Endometrium (tissue), 2 donors: ENCODE measurements at regions not wholly inside any gene's neighbourhood (a gene's known extent, or its start where the extent isn't known, plus 50 kb on each side); places are given as distances from the start of the nearest gene placed in this dataset.
"Not testable (repeated sequence)": the region's sequence is repeated elsewhere in the genome, so short reads cannot be mapped to it uniquely, and the experiment has no call there.

Experiments
- FAIRE-seq: peaks from 2 replicates; lab custom pipeline; 2012; peaks lifted over from hg19 to GRCh38; lab: Jason Lieb, UNC
- donor health status: control.
- donor health status: control.

- FAIRE-seq: not testable (repeated sequence)
Measured at GRCh38 chr11:97573771-97574170, 1184.0 kb downstream of the JRKL start.

- no peak for FAIRE-seq
Measured at GRCh38 chr11:97574976-97575665, 1185.3 kb downstream of the JRKL start.

DNA sequence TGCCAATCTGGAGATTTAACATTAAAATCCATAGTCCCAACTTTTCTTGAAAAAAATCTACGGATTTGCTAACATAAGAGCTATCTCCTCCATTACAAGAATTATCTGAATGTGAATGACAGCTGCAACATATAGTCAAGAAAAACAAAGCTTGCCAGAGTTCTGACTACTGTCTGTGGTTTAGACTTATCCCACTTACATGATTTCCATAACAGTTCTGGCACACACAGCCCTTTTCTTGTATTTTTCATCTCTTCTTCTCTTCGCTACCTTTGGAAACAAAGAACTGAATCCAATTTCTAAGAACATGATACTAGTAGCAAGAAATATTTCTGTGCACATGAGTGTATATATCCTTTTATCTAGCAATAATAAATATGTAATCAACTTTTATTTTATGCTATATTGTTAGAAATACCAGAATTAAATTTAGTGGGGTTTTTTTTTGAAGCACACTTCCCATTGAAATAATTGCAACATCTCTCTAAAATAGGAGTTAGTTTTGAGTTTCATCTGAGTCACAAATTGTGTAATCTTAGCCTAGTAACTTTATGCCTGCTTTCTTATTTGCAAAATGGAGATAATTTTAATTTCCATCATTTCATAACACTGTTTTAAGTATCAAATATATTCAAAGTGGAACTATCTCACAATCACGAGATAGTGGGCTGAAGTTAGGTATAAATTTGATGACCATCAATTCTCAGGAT is 1217.6 kb downstream of the JRKL start:
- no peak for FAIRE-seq

DNA sequence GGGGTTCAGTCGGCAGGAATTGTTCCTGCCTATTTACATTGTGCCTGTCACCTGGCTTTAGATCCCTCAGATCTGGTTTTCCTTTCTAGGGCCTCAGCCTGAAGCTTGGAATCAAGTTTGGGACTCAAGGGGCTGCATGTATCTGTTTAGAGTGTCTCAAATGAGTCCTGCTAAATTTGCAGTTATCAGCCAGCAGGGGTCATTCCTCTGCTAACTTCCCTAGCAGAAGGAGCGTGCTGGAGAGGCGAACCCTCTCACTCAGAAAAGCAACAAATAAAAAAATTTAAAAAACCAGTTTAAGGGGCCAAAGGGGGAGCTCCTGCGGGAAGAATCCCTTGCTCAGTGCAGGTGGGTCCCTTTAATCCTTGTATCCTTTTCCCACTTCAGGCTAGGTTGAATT is 1220.2 kb downstream of the JRKL start:
- FAIRE-seq: no peak

DNA sequence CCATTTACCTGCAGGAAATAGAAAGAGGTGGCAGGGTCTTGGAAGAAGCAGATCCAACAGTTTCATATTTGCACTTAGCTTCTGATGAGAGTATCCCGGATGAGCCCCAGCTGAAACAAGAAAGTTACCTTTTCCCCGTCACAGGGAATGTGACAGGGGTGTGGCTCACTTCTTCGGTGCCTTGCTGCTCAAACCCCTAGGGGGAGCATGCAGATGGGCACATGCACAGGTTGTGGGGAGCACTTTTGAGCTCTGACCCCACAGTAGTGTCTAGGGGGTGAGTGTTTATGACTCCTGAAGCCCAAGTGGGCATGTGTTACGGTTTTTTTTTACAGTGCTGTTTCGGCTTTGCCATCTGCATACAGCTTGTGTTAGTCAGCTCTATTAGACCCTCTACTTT is 1221.0 kb downstream of the JRKL start:
- FAIRE-seq: no peak

DNA sequence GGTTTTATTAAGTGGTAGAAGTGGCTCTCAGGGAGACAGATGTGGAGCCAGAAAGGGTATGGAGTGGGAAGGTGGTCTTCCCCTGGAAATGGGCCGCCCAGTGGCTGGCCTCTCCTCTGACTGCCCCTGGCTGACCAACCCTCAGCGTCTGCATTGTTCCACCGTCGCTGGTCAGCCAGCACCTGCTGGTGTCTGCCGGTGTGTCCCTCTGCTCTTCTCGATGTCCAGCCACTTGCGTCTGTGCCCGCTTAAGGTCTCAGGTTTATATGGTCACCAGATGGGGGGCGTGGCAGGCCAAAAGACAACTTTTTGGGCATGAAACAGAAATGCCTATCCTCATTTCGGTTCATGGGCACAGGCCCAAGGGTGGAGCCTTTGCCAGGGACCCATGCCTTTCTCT is 1221.5 kb downstream of the JRKL start:
- no peak for FAIRE-seq

DNA sequence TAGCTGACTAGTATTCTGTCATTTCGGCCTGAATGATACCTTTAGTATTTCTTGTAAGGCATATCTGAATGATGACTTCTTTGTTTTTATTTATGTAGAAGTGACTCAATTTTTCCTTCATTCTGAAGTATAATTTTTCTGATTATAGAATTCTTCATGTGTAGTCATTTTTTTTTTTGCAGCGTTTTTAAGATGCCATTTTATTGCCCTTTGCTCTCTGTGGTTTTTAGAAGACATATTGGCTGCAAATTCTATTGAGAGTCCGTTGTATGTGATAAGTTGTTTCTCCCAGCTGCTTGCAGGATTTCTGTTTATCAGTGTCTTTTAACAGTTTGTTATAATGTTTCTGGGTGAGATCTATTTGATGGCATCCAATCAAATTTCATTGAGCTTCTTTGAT is 1224.8 kb downstream of the JRKL start:
- no peak for FAIRE-seq

DNA sequence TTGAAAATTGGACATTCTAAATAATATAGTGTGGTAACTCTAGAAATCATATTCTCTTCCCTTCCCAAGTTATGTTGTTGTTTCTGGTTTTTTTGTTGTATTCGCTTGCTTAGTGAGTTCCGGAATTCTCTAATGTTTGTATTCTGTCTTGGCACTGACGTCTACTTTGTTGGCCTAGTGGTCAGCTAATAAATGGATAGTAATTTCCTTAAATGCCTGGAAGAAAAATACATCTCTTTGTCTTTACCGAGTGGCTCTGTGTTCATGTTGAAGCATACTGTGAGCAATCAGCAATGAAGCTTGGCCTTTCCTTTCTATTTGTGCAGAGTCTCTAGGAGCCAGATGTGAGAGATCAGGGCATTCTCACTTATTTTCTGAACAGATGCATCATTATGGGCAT is 1225.7 kb downstream of the JRKL start:
- FAIRE-seq: no peak

- FAIRE-seq: no peak
Measured at GRCh38 chr11:97617031-97617430, 1227.2 kb downstream of the JRKL start.

DNA sequence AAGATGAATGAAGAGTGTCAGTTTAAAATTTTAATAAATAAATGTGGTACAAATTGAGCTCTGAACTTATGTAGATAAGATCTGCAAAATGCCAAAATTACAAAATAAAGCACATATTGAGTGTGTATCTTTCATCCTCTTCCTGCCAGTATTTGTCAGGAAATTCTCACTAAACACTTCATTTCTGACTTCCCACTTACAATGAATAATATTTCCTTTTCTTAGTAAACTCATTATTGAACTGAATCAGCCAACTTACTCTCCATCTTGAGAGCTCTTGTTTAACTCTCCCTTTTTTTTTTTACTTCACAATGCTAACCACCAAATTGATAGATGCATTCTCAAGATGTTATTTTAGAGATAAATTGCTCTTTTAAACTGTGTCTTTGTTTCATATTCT is 1230.2 kb downstream of the JRKL start:
- FAIRE-seq: no peak

DNA sequence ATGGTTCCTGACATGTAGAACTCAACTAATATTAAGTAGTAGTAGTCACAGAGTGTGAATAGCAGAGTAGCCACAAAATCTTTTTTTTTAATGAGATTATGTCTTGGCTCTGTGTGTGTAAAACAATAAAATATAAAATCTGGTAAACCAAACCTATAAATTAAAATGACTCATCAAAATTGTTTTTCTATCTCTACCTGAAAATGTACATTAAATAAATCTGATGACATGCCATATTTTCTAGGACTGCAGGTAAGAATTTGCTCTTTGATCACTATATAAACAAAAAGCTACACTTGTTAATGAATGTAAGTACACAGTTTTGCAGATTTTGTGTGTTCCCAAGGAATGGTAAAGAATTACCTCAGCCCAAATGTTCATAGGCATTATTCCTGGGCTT is 1231.5 kb downstream of the JRKL start:
- no peak for FAIRE-seq

DNA sequence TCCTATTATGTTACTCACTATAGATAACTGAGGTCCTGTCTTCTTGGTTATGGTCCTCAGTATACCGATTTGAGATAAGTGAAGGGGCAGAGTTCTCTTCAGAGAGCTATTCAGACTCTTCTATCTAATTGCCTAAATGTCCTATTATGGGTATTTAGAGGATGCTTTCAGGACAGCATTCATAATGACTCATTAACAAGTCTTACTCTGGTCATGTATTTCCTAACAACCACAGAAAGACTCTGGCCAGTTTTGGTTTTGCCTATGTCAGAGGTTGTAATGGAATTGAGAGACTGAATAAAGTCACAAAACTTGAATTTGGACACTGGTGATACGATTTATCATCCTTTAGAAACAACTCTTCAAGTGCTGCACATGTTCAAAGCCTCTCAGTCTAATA is 1233.0 kb downstream of the JRKL start:
- FAIRE-seq: no peak

DNA sequence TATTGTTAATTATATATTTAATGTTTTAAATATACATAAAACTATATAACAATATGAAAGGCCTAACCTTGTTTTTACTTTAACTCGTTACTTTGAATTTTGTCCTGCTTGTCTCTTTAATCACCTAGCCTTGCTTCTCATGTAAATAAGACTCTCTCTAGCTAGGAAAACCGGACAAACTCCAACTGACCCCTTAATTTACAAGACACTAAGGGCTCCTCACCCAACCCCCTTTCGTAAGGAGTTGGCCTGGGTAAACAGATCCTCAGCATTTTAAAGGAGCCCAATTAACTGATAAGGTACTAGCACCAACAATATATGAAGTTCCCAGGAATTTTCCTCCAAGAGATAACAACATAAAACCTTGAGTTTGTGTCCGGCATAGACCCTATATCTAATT is 1246.9 kb downstream of the JRKL start:
- FAIRE-seq: not testable (repeated sequence)

GRCh38 chr11:97637701-97638100 is 1247.9 kb downstream of the JRKL start:
- no peak for FAIRE-seq

DNA sequence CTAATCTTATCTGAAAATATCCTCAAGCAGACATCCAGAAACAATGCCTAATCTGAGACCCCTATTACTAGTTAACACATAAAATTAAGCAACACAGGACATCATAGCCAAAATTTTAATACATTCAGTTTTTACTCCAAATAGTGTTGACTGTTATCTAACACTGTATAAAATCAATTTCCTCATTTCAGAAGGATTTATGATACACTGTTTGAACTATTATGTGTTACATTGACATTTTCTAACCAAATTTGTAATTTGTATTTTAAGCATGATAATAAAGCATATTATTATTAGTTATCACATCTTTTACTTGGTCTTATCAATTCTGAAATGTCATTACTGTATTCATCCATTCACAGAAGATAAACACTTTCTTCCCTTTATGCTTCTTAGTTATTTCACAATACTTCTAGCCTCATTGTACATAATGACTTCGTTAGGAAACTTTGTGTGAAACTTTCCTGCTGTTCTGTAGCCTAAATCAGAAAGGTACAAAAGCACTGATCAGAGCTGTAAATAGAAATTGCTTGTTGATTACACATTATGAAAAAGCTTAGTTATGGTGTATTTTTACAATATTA is 1248.9 kb downstream of the JRKL start:
- no peak for FAIRE-seq

GRCh38 chr11:97641988-97642387 is 1252.2 kb downstream of the JRKL start:
- FAIRE-seq: no peak

DNA sequence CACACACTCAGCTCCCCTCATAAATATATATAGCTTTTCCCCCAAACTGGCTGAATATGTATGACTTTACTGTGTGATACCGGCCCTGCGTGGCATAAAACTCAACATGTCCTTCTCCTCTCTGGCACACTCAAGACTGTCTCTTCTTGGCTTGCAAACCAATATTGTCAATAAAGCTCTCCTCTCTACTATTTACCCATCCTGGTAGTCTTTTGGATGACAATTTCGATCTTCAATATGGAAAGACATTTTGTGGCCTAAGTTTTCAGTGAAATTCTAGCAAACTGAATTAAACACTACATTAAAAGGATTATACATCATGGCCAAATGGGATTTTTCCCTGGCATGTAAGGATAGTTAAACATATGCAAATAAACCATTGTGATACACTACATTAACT is 1255.9 kb downstream of the JRKL start:
- no peak for FAIRE-seq

DNA sequence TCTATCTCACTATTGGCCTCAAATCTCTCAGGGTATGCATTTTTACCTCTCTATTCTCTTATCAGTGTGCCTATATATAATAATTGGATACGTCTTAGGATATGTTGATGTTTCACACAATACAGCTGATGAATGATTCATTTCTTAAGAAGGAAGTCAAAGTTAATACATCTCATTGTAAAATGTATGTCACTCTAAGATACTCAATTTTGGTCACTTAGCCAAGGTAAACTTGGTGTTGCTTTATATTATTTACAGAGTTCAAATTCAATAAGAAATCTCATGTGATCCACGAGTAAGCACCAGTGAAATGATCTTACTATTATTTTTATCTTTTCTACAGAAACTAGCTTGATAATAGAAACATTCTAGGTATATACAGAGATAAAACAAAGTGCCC is 1266.5 kb downstream of the JRKL start:
- FAIRE-seq: no peak

GRCh38 chr11:97657852-97658251 is 1268.0 kb downstream of the JRKL start:
- no peak for FAIRE-seq

DNA sequence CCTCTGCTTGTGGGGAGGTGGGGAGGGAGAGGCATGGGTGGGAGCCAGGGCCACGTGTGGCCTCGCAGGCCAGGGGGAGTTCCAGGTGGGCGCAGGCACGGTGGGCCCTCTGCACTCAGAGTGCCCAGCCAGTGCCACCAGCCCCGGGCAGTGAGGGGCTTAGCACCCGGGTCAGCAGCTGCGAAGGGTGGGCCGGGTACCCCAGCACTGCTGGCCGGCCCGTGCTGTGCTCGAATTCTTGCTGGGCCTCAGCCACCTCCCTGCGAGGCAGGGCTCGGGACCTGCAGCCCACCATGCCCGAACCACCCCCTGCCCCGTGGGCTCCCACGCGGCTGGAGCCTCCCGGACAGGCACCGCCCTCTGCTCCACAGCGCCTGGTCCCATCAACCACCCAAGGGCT is 1277.2 kb downstream of the JRKL start:
- FAIRE-seq: no peak

GRCh38 chr11:97683733-97684132 is 1293.9 kb downstream of the JRKL start:
- FAIRE-seq: no peak

DNA sequence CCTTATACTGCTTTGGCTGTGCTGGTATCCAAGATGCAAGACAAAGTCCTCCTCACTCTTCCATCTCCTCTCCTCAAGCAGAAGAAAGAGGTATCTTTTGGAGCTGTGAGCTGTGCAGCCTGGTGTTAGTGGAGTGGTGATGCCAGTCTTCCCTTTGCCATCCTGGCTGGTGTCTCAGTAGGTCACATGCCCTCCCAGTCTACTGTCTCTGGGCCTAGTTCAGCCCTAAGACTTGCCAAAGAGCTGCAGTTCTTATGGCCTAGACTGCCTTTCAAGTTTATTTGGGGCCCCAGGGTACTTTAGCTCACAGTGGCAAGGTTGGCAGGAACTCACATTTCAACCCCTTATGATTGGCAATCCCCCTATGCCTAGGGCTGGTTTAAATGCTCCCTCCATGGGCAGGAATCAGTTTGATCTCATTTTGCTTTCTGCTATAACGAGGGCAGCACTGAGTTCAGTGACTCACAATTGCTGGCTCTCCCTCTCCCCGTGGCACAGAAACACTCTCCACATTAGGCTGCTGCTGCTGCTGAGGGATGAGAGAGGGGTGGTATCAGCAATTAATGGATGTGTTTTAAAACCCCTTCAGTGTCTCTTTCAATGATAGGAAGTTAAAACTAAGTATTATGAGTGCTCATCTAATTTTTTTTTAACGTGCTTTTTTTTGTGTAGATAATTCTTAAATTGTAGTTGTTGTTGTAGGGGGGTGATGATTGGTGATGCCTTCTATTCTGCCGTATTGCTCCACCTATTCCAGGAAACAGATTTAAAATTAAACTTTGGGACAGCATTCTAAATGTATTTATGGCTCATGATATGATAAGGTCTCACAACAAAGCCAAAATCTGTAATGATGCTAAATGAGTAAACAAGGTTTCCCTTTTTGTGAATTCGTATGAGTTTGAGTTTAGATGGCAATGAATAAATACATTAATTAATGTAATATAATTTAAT is 1295.0 kb downstream of the JRKL start:
- FAIRE-seq: no peak

DNA sequence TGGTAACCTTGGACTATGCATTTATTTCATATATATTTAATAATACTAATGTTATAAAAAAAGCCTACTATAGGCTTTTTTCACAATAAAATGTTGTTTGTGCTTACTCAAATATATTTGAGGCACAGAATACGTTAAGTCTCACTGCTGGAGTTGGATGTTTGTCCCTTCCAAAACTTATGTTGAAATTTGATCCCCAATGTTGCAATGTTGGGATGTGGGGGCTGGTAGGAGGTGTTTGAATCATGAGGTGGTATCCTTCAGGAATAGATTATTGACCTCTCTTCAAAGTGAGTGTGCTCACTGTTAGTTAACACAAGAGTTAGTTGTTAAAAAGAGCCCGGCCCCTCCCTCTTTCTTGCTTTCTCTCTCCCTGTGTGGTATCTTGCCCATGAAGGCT is 1295.9 kb downstream of the JRKL start:
- no peak for FAIRE-seq
